HEK293 (cell line): ENCODE measurements at regions not wholly inside any gene's neighbourhood (a gene's known extent, or its start where the extent isn't known, plus 50 kb on each side); places are given as distances from the start of the nearest gene placed in this dataset.

Experiments
- CTCF ChIA-PET: fragments of 350-600 bp; formaldehyde crosslinking; extraction: SDS; loops from one replicate; lab custom pipeline; 2021; ENCODE audit warnings: antibody characterized with exemption; lab: Yijun Ruan, JAX
- POLR2A ChIA-PET: fragments of 300-600 bp; formaldehyde crosslinking; extraction: SDS; loops from one replicate; lab custom pipeline; 2020; ENCODE audit warnings: antibody characterized with exemption, inconsistent platforms; lab: Yijun Ruan, JAX
- H3K27ac ChIP-seq: fragments of 200-500 bp; sonication (Bioruptor generic); 2 replicates; pipeline ENCODE4 v1.5.1; 2014; ENCODE audit warnings: low read depth, low read length, control low read depth, inconsistent platforms; ENCODE audit errors: extremely low read depth
- H3K36me3 ChIP-seq, 2 experiments: fragments of 200-500 bp in 1 of 2; sonication (Bioruptor generic) in 1 of 2; 1 replicate in 1 of 2; 2 replicates in 1 of 2; pipeline ENCODE4 v1.5.1; 2014 to 2017; ENCODE audit warnings: inconsistent platforms in 2 of 2, low read length in 2 of 2; ENCODE audit not compliant: control insufficient read depth in 2 of 2, insufficient read depth in 1 of 2
- H3K4me1 ChIP-seq: fragments of 200-500 bp; sonication (Bioruptor generic); 2 replicates; pipeline ENCODE4 v1.5.1; 2014; ENCODE audit warnings: mild to moderate bottlenecking, low read length, inconsistent platforms; ENCODE audit not compliant: control insufficient read depth, insufficient read depth
- H3K4me3 ChIP-seq: 2 replicates; pipeline ENCODE4 v1.5.1; 2011; ENCODE audit warnings: low read depth, mild to moderate bottlenecking, control low read depth, low read length, moderate library complexity
- H3K9me3 ChIP-seq: fragments of 200-500 bp; sonication (Bioruptor generic); 2 replicates; pipeline ENCODE4 v1.5.1; 2014; ENCODE audit warnings: low read depth, low read length, inconsistent platforms; ENCODE audit not compliant: control insufficient read depth, insufficient read depth
- EGR2 ChIP-seq: fragments of 450-650 bp; formaldehyde crosslinking; IDR thresholded peaks from 2 replicates; pipeline ENCODE4 v1.5.1; 2016; ENCODE audit warnings: low read depth, missing biosample characterization, missing genetic modification characterization
- KLF7 ChIP-seq: fragments of 450-650 bp; formaldehyde crosslinking; IDR thresholded peaks from 2 replicates; pipeline ENCODE4 v1.5.1; 2016; ENCODE audit warnings: missing biosample characterization, missing genetic modification characterization, borderline replicate concordance
- MZF1 ChIP-seq: fragments of 450-650 bp; formaldehyde crosslinking; IDR thresholded peaks from 2 replicates; pipeline ENCODE4 v1.5.1; 2017; ENCODE audit warnings: missing biosample characterization, missing genetic modification characterization, borderline replicate concordance
- SCRT2 ChIP-seq: fragments of 450-650 bp; formaldehyde crosslinking; IDR thresholded peaks from 2 replicates; pipeline ENCODE4 v1.5.1; 2016; ENCODE audit warnings: missing biosample characterization, missing genetic modification characterization
- SP2 ChIP-seq: fragments of 450-650 bp; formaldehyde crosslinking; IDR thresholded peaks from 2 replicates; pipeline ENCODE4 v1.5.1; 2016; ENCODE audit warnings: missing biosample characterization, missing genetic modification characterization
- ZBTB7A ChIP-seq: fragments of 450-650 bp; formaldehyde crosslinking; IDR thresholded peaks from 2 replicates; pipeline ENCODE4 v1.5.1; 2016; ENCODE audit warnings: low read depth, missing biosample characterization, missing genetic modification characterization
- ZFP37 ChIP-seq: fragments of 450-650 bp; formaldehyde crosslinking; IDR thresholded peaks from 2 replicates; pipeline ENCODE4 v1.5.1; 2016; ENCODE audit warnings: missing biosample characterization, missing genetic modification characterization
- ZNF146 ChIP-seq: fragments of 450-650 bp; formaldehyde crosslinking; IDR thresholded peaks from 2 replicates; pipeline ENCODE4 v1.5.1; 2016; ENCODE audit warnings: missing biosample characterization, missing genetic modification characterization
- ZNF24 ChIP-seq: fragments of 450-650 bp; formaldehyde crosslinking; IDR thresholded peaks from 2 replicates; pipeline ENCODE4 v1.5.1; 2016; ENCODE audit warnings: missing biosample characterization, missing genetic modification characterization
- ZNF274 ChIP-seq, 2 experiments: fragments of 200-500 bp in 1 of 2; fragments of 450-650 bp in 1 of 2; sonication (Bioruptor generic) in 1 of 2; formaldehyde crosslinking in 1 of 2; IDR thresholded peaks; 2 replicates each; pipeline versions ENCODE4 v1.5.1 to v1.6.1; 2014 to 2016; ENCODE audit warnings: borderline replicate concordance in 1 of 2, inconsistent platforms in 1 of 2, low read length in 1 of 2, missing biosample characterization in 1 of 2, missing genetic modification characterization in 1 of 2
- ZNF394 ChIP-seq: fragments of 450-650 bp; formaldehyde crosslinking; IDR thresholded peaks from 2 replicates; pipeline ENCODE4 v1.5.1; 2016; ENCODE audit warnings: missing biosample characterization, missing genetic modification characterization, mild to moderate bottlenecking, moderate library complexity, borderline replicate concordance
- ZNF416 ChIP-seq: fragments of 450-650 bp; formaldehyde crosslinking; IDR thresholded peaks from 2 replicates; pipeline ENCODE4 v1.5.1; 2016; ENCODE audit warnings: missing biosample characterization, missing genetic modification characterization
- ZNF423 ChIP-seq: fragments of 450-650 bp; formaldehyde crosslinking; IDR thresholded peaks from 2 replicates; pipeline ENCODE4 v1.5.1; 2016; ENCODE audit warnings: missing biosample characterization, missing genetic modification characterization
- ZNF571 ChIP-seq: fragments of 450-650 bp; formaldehyde crosslinking; IDR thresholded peaks from 2 replicates; pipeline ENCODE4 v1.5.0; 2017; ENCODE audit warnings: missing biosample characterization, missing genetic modification characterization
- ZNF626 ChIP-seq: fragments of 450-650 bp; sonication (Bioruptor Pico); formaldehyde crosslinking; IDR thresholded peaks from 2 replicates; pipeline ENCODE4 v1.5.1; 2018; ENCODE audit warnings: missing biosample characterization, missing genetic modification characterization, inconsistent platforms
- ZNF629 ChIP-seq: fragments of 450-650 bp; formaldehyde crosslinking; IDR thresholded peaks from 2 replicates; pipeline ENCODE4 v1.5.1; 2017; ENCODE audit warnings: missing biosample characterization, missing genetic modification characterization
- ZSCAN23 ChIP-seq: fragments of 450-650 bp; formaldehyde crosslinking; IDR thresholded peaks from 2 replicates; pipeline ENCODE4 v1.5.1; 2016; ENCODE audit warnings: missing biosample characterization, missing genetic modification characterization
- TF ChIP-seq, protein P1 (sequence below): fragments of 450-650 bp; formaldehyde crosslinking; IDR thresholded peaks from 2 replicates; pipeline ENCODE4 v1.5.1; 2016; ENCODE audit warnings: missing biosample characterization, missing genetic modification characterization
- TF ChIP-seq, protein P2 (sequence below): fragments of 450-650 bp; formaldehyde crosslinking; IDR thresholded peaks from 2 replicates; pipeline ENCODE4 v1.5.1; 2017; ENCODE audit warnings: missing biosample characterization, missing genetic modification characterization
- TF ChIP-seq, protein P3 (sequence below): fragments of 450-650 bp; formaldehyde crosslinking; IDR thresholded peaks from 2 replicates; pipeline ENCODE4 v1.5.1; 2016; ENCODE audit warnings: missing biosample characterization, missing genetic modification characterization
- TF ChIP-seq, protein P4 (sequence below): fragments of 450-650 bp; formaldehyde crosslinking; IDR thresholded peaks from 2 replicates; pipeline ENCODE4 v1.5.1; 2017; ENCODE audit warnings: missing biosample characterization, missing genetic modification characterization
- TF ChIP-seq, protein P5 (sequence below): fragments of 450-650 bp; formaldehyde crosslinking; IDR thresholded peaks from 2 replicates; pipeline ENCODE4 v1.5.1; 2016; ENCODE audit warnings: missing biosample characterization, missing genetic modification characterization

DNA sequence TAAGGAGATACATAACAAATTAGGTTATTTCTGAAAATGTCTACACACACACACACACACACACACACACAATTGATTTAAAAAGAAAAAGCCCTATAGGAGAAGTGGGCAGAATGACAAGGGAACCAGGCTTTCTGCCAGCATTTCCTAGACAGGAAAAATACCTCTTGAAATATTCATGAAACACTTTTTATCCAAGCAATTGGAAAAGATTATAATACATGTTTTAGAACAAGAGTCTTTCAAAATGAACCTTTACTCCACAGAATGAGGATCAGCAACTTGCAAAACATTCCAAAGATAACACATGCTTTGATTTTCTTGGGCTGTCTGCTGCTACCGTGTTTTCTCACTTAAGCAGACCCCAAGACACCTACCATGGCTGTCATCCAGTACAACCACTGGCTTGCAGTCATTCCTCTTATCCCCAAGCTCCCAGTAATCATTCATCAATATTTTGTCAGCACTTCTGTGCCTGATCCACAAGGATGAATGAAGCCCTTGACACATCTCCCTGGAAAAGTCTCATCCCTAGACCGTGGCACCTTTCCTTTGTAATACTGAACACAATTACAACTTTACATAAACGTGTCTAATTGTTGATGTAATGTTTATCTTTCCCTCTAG, 717.1 kb upstream of the ZNF608 start:
- H3K9me3 ChIP-seq, result no peaks in the 10 kb centered on the region
- peaks cover 6% of the 10 kb centered on the region for H3K4me1 ChIP-seq
- H3K36me3 ChIP-seq, result no peaks in the 10 kb centered on the region
- CTCF ChIA-PET, result no interaction called here
- POLR2A ChIA-PET, result no interaction called here
- H3K4me3 ChIP-seq, result no peak overlapping the region
- TF ChIP-seq, protein P1, sequence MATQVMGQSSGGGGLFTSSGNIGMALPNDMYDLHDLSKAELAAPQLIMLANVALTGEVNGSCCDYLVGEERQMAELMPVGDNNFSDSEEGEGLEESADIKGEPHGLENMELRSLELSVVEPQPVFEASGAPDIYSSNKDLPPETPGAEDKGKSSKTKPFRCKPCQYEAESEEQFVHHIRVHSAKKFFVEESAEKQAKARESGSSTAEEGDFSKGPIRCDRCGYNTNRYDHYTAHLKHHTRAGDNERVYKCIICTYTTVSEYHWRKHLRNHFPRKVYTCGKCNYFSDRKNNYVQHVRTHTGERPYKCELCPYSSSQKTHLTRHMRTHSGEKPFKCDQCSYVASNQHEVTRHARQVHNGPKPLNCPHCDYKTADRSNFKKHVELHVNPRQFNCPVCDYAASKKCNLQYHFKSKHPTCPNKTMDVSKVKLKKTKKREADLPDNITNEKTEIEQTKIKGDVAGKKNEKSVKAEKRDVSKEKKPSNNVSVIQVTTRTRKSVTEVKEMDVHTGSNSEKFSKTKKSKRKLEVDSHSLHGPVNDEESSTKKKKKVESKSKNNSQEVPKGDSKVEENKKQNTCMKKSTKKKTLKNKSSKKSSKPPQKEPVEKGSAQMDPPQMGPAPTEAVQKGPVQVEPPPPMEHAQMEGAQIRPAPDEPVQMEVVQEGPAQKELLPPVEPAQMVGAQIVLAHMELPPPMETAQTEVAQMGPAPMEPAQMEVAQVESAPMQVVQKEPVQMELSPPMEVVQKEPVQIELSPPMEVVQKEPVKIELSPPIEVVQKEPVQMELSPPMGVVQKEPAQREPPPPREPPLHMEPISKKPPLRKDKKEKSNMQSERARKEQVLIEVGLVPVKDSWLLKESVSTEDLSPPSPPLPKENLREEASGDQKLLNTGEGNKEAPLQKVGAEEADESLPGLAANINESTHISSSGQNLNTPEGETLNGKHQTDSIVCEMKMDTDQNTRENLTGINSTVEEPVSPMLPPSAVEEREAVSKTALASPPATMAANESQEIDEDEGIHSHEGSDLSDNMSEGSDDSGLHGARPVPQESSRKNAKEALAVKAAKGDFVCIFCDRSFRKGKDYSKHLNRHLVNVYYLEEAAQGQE (tag by site-specific recombination), result no peak
- no peak for TF ChIP-seq MZF1 (tag by site-specific recombination)
- TF ChIP-seq ZNF423 (tag by site-specific recombination), result no peak
- TF ChIP-seq, protein P2, sequence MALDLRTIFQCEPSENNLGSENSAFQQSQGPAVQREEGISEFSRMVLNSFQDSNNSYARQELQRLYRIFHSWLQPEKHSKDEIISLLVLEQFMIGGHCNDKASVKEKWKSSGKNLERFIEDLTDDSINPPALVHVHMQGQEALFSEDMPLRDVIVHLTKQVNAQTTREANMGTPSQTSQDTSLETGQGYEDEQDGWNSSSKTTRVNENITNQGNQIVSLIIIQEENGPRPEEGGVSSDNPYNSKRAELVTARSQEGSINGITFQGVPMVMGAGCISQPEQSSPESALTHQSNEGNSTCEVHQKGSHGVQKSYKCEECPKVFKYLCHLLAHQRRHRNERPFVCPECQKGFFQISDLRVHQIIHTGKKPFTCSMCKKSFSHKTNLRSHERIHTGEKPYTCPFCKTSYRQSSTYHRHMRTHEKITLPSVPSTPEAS (tag by site-specific recombination), result no peak
- no peak for TF ChIP-seq SCRT2 (tag by site-specific recombination)
- TF ChIP-seq, protein P3, sequence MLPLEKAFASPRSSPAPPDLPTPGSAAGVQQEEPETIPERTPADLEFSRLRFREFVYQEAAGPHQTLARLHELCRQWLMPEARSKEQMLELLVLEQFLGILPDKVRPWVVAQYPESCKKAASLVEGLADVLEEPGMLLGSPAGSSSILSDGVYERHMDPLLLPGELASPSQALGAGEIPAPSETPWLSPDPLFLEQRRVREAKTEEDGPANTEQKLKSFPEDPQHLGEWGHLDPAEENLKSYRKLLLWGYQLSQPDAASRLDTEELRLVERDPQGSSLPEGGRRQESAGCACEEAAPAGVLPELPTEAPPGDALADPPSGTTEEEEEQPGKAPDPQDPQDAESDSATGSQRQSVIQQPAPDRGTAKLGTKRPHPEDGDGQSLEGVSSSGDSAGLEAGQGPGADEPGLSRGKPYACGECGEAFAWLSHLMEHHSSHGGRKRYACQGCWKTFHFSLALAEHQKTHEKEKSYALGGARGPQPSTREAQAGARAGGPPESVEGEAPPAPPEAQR (tag by site-specific recombination), result no peak
- TF ChIP-seq KLF7 (tag by site-specific recombination), result no peak
- TF ChIP-seq ZNF394 (tag by site-specific recombination), result no peak
- no peak for TF ChIP-seq ZNF274 (IDR thresholded peaks at IDR 0.05; ENCODE audit: low read length)
- TF ChIP-seq ZNF274 (tag by site-specific recombination; IDR thresholded peaks at IDR 0.05; ENCODE audit: borderline replicate concordance), result no peak
- no peak overlapping the region for H3K27ac ChIP-seq

DNA sequence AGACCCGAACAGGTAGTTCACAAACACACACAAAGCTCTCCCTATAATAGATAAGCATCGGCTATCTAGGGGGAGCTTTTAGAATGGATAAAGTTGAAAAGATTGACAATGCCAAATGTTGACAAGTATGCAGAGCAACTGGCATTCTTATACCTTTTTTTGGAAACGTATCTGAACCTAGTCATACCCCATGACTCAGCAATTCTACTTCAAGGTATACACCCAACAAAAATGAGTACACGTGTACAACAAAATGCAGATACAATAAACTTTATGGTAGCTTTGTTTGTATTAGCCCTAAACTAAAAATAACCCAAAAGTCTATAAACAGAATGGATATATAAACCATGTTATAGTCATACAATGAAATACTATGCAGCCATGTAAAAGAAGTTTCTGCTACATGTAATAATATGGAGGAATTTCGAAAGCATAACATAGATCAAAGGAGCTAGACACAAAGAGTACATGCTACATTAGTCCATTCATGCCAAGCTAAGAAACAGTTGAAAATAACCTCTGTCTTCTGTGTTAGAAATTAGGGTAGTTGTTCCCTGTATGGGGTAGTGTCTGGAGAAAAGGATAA, 718.5 kb upstream of the ZNF608 start:
- no peak overlapping the region for H3K27ac ChIP-seq
- CTCF ChIA-PET, result interaction anchor here (1.4 kb wide), 1 partner anchor 53 kb away, joined by 5 read pairs; no protein-coding TSS in a partner anchor

More for the DNA sequence above, 718.5 kb upstream of the ZNF608 start:
- Histone ChIP-seq H3K36me3 (no peaks in the 10 kb centered on the region), H3K9me3 (no peaks in the 10 kb centered on the region), H3K4me1 (peaks cover 6% of the 10 kb centered on the region), H3K4me3 (no peak overlapping the region)
- no peak for TF ChIP-seq ZSCAN23 (tag by site-specific recombination)
- no peak for TF ChIP-seq ZNF416
- TF ChIP-seq SP2 (tag by site-specific recombination), result no peak
- peak; percentile 72; the same call in 1 of the 2 replicates for TF ChIP-seq ZNF146
- TF ChIP-seq ZNF626 (tag by site-specific recombination), result no peak
- TF ChIP-seq, protein P4, sequence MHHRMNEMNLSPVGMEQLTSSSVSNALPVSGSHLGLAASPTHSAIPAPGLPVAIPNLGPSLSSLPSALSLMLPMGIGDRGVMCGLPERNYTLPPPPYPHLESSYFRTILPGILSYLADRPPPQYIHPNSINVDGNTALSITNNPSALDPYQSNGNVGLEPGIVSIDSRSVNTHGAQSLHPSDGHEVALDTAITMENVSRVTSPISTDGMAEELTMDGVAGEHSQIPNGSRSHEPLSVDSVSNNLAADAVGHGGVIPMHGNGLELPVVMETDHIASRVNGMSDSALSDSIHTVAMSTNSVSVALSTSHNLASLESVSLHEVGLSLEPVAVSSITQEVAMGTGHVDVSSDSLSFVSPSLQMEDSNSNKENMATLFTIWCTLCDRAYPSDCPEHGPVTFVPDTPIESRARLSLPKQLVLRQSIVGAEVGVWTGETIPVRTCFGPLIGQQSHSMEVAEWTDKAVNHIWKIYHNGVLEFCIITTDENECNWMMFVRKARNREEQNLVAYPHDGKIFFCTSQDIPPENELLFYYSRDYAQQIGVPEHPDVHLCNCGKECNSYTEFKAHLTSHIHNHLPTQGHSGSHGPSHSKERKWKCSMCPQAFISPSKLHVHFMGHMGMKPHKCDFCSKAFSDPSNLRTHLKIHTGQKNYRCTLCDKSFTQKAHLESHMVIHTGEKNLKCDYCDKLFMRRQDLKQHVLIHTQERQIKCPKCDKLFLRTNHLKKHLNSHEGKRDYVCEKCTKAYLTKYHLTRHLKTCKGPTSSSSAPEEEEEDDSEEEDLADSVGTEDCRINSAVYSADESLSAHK, result no peak
- no peak for TF ChIP-seq ZNF24 (tag by site-specific recombination)
- TF ChIP-seq ZNF629 (tag by site-specific recombination), result no peak
- TF ChIP-seq ZFP37 (tag by site-specific recombination), result no peak
- TF ChIP-seq EGR2 (tag by site-specific recombination), result no peak
- TF ChIP-seq, protein P3 (tag by site-specific recombination), result no peak
- no peak for TF ChIP-seq ZBTB7A (tag by site-specific recombination)
- TF ChIP-seq, protein P5, sequence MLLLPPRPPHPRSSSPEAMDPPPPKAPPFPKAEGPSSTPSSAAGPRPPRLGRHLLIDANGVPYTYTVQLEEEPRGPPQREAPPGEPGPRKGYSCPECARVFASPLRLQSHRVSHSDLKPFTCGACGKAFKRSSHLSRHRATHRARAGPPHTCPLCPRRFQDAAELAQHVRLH (tag by site-specific recombination), result peak; percentile 73
- TF ChIP-seq ZNF571, result no peak
- POLR2A ChIA-PET, result no interaction called here
